ENCODE measurements at regions not wholly inside any gene's neighbourhood (a gene's known extent, or its start where the extent isn't known, plus 50 kb on each side); places are given as distances from the start of the nearest gene placed in this dataset.
"Not testable (repeated sequence)": the region's sequence is repeated elsewhere in the genome, so short reads cannot be mapped to it uniquely, and the experiment has no call there.

- no peak for DNase-seq (ENCODE audit: extremely low read depth, low read depth)
- no peak for TF ChIP-seq CTCF (IDR thresholded peaks at IDR 0.05; ENCODE audit: low read depth, low read length)
Measured at GRCh38 chrX:43279341-43279808, 376.7 kb upstream of the MAOA start.

GRCh38 chrX:43283187-43283586 is 372.9 kb upstream of the MAOA start:
- TF ChIP-seq CTCF (IDR thresholded peaks at IDR 0.05; ENCODE audit: low read depth, low read length) = no peak
- DNase-seq (ENCODE audit: extremely low read depth, low read depth) = no peak

- not testable (repeated sequence) for DNase-seq (ENCODE audit: extremely low read depth, low read depth)
Measured at GRCh38 chrX:43311625-43312024, 344.5 kb upstream of the MAOA start.

GRCh38 chrX:43313035-43313434 is 343.1 kb upstream of the MAOA start:
- DNase-seq (ENCODE audit: extremely low read depth, low read depth) = no peak
- TF ChIP-seq CTCF (IDR thresholded peaks at IDR 0.05; ENCODE audit: low read depth, low read length) = no peak

- DNase-seq (ENCODE audit: extremely low read depth, low read depth) = no peak
- no peak for TF ChIP-seq CTCF (IDR thresholded peaks at IDR 0.05; ENCODE audit: low read depth, low read length)
Measured at GRCh38 chrX:43314525-43314924, 341.6 kb upstream of the MAOA start.

- DNase-seq (ENCODE audit: extremely low read depth, low read depth) = no peak
- no peak for TF ChIP-seq CTCF (IDR thresholded peaks at IDR 0.05; ENCODE audit: low read depth, low read length)
Measured at GRCh38 chrX:43315622-43316021, 340.5 kb upstream of the MAOA start.

- TF ChIP-seq CTCF (IDR thresholded peaks at IDR 0.05; ENCODE audit: low read depth, low read length) = no peak
- no peak for DNase-seq (ENCODE audit: extremely low read depth, low read depth)
Measured at GRCh38 chrX:43316146-43316545, 340.0 kb upstream of the MAOA start.

- no peak for TF ChIP-seq CTCF (IDR thresholded peaks at IDR 0.05; ENCODE audit: low read depth, low read length)
- no peak for DNase-seq (ENCODE audit: extremely low read depth, low read depth)
Measured at GRCh38 chrX:43317378-43317777, 338.7 kb upstream of the MAOA start.

Data from AG09319 (cell line).